H1 (cell line): ENCODE measurements at regions not wholly inside any gene's neighbourhood (a gene's known extent, or its start where the extent isn't known, plus 50 kb on each side); places are given as distances from the start of the nearest gene placed in this dataset.

Source experiments
- CTCF ChIA-PET: fragments of 300-600 bp; sonication (Branson Sonifier 250); formaldehyde crosslinking; loops from one replicate; lab custom pipeline; 2021; ENCODE audit not compliant: partially characterized antibody; lab: Charles Lee
- POLR2A ChIA-PET: fragments of 300-600 bp; sonication (Branson Sonifier 250); formaldehyde crosslinking; loops from one replicate; lab custom pipeline; 2021; ENCODE audit warnings: inconsistent platforms; ENCODE audit not compliant: partially characterized antibody; lab: Charles Lee
- DNase-seq, 2 experiments: peaks; one replicate each; pipeline versions ENCODE4 v3.0.0 to v3.0.0-alpha.2; 2010 to 2022; ENCODE audit warnings: low spot score in 2 of 2, low read depth in 1 of 2, mixed read lengths in 1 of 2
- FAIRE-seq: peaks from 2 replicates; lab custom pipeline; 2011; peaks lifted over from hg19 to GRCh38; lab: Jason Lieb, UNC
- H2AFZ ChIP-seq: 2 replicates; pipeline ENCODE4 v1.8.1; 2012; ENCODE audit warnings: low read length, inconsistent platforms
- H2AK5ac ChIP-seq: 2 replicates; pipeline ENCODE4 v1.6.1; 2013; ENCODE audit warnings: low read depth, low read length
- H2BK120ac ChIP-seq: replicated peaks from 2 replicates; pipeline ENCODE3; 2013; ENCODE audit warnings: low read depth, low read length, inconsistent platforms
- H2BK12ac ChIP-seq: 2 replicates; pipeline ENCODE4 v1.6.1; 2013; ENCODE audit warnings: low read depth, low read length
- H2BK15ac ChIP-seq: 2 replicates; pipeline ENCODE4 v1.6.1; 2013; ENCODE audit warnings: low read length
- H2BK20ac ChIP-seq: 2 replicates; pipeline ENCODE4 v1.6.1; 2013; ENCODE audit warnings: low read length
- H2BK5ac ChIP-seq: 2 replicates; pipeline ENCODE4 v1.6.1; 2013; ENCODE audit warnings: low read depth, low read length
- H3K14ac ChIP-seq: 2 replicates; pipeline ENCODE4 v1.6.1; 2013; ENCODE audit warnings: inconsistent platforms; ENCODE audit not compliant: insufficient read length
- H3K18ac ChIP-seq: 2 replicates; pipeline ENCODE4 v1.6.1; 2013; ENCODE audit warnings: low read length; ENCODE audit errors: extremely low read depth
- H3K23ac ChIP-seq: 2 replicates; pipeline ENCODE4 v1.6.1; 2013; ENCODE audit warnings: inconsistent platforms; ENCODE audit not compliant: insufficient read length
- H3K23me2 ChIP-seq: 2 replicates; pipeline ENCODE4 v1.6.1; 2013; ENCODE audit warnings: low read depth, low read length
- H3K27ac ChIP-seq: 2 replicates; pipeline ENCODE4 v1.6.1; 2011; ENCODE audit warnings: low read depth, low read length, inconsistent platforms
- H3K27me3 ChIP-seq, 4 experiments: replicated peaks in 1 of 4; 1 replicate in 1 of 4; 2 replicates in 3 of 4; pipeline versions ENCODE4 v1.6.1 to v1.8.1; 2011 to 2013; ENCODE audit warnings: low read length in 3 of 4, mild to moderate bottlenecking in 3 of 4, inconsistent platforms in 2 of 4, mixed read lengths in 2 of 4, moderate library complexity in 1 of 4; ENCODE audit not compliant: control insufficient read depth in 3 of 4, insufficient read depth in 3 of 4; ENCODE audit errors: extremely low read depth in 1 of 4
- H3K36me3 ChIP-seq, 4 experiments: 2 replicates each; pipeline versions ENCODE4 v1.6.1 to v1.8.1; 2011 to 2013; ENCODE audit warnings: mild to moderate bottlenecking in 4 of 4, low read length in 3 of 4, moderate library complexity in 2 of 4, control low read depth in 1 of 4, inconsistent platforms in 1 of 4; ENCODE audit not compliant: insufficient read depth in 4 of 4, control insufficient read depth in 2 of 4
- H3K4ac ChIP-seq: replicated peaks from 2 replicates; pipeline ENCODE3; 2013; ENCODE audit warnings: low read length, low read depth, mixed read lengths, inconsistent platforms; ENCODE audit not compliant: insufficient read length
- H3K4me1 ChIP-seq, 4 experiments: replicated peaks in 1 of 4; 1 replicate in 1 of 4; 2 replicates in 3 of 4; pipeline versions ENCODE4 v1.6.1 to v1.8.1; 2011 to 2013; ENCODE audit warnings: low read length in 3 of 4, inconsistent platforms in 2 of 4, mixed read lengths in 1 of 4; ENCODE audit not compliant: insufficient read depth in 4 of 4, control insufficient read depth in 3 of 4
- H3K4me2 ChIP-seq, 2 experiments: 2 replicates each; pipeline versions ENCODE4 v1.6.1 to v1.8.1; 2011 to 2013; ENCODE audit warnings: low read depth in 2 of 2, low read length in 2 of 2, control low read depth in 1 of 2, inconsistent platforms in 1 of 2, mild to moderate bottlenecking in 1 of 2; ENCODE audit not compliant: insufficient read depth in 1 of 2
- H3K4me3 ChIP-seq, 4 experiments: fragments of 200-600, 300-600 bp in 1 of 4; sonication (generic), shearing (Covaris generic), sonication (Bioruptor Twin) in 1 of 4; 2 replicates each; pipeline versions ENCODE4 v1.5.1 to v1.8.1; 2011 to 2016; ENCODE audit warnings: low read length in 4 of 4, low read depth in 3 of 4, control low read depth in 2 of 4, inconsistent platforms in 2 of 4, mild to moderate bottlenecking in 2 of 4, mixed read lengths in 1 of 4, moderate library complexity in 1 of 4; ENCODE audit not compliant: insufficient read depth in 2 of 4; ENCODE audit errors: extremely low read depth in 1 of 4
- H3K56ac ChIP-seq: replicated peaks from 2 replicates; pipeline ENCODE3; 2013; ENCODE audit warnings: low read depth, mild to moderate bottlenecking, mixed read lengths, low read length, inconsistent platforms; ENCODE audit not compliant: insufficient read length
- H3K79me1 ChIP-seq: 2 replicates; pipeline ENCODE4 v1.6.1; 2013; ENCODE audit warnings: low read depth, low read length, control low read depth
- H3K79me2 ChIP-seq, 2 experiments: 2 replicates each; pipeline versions ENCODE4 v1.6.1 to v1.8.1; 2012 to 2013; ENCODE audit warnings: low read length in 2 of 2, mild to moderate bottlenecking in 2 of 2, inconsistent platforms in 1 of 2; ENCODE audit not compliant: insufficient read depth in 2 of 2, control insufficient read depth in 1 of 2
- H3K9ac ChIP-seq, 4 experiments: replicated peaks in 1 of 4; 1 replicate in 1 of 4; 2 replicates in 3 of 4; pipeline versions ENCODE4 v1.6.1 to v1.8.1; 2011 to 2013; ENCODE audit warnings: low read depth in 3 of 4, low read length in 3 of 4, control low read depth in 2 of 4, mild to moderate bottlenecking in 2 of 4, moderate library complexity in 2 of 4, inconsistent platforms in 1 of 4; ENCODE audit errors: extremely low read depth in 1 of 4
- H3K9me3 ChIP-seq, 2 experiments: 2 replicates each; pipeline versions ENCODE4 v1.6.1 to v1.8.1; 2012 to 2013; ENCODE audit warnings: mild to moderate bottlenecking in 2 of 2, moderate library complexity in 2 of 2, control low read depth in 1 of 2, inconsistent platforms in 1 of 2, low read depth in 1 of 2, low read length in 1 of 2, mixed read lengths in 1 of 2; ENCODE audit not compliant: insufficient read depth in 2 of 2
- H4K20me1 ChIP-seq, 2 experiments: replicated peaks in 1 of 2; 2 replicates each; pipeline versions ENCODE3 to v1.8.1; 2011 to 2013; ENCODE audit warnings: inconsistent platforms in 2 of 2, low read length in 2 of 2, mild to moderate bottlenecking in 1 of 2; ENCODE audit not compliant: insufficient read depth in 2 of 2, control insufficient read depth in 1 of 2
- H4K5ac ChIP-seq: 2 replicates; pipeline ENCODE4 v1.6.1; 2013; ENCODE audit warnings: low read length, low read depth, mixed read lengths, inconsistent platforms; ENCODE audit not compliant: insufficient read length
- H4K8ac ChIP-seq: 2 replicates; pipeline ENCODE4 v1.8.0; 2013; ENCODE audit warnings: mild to moderate bottlenecking, moderate library complexity, low read length, inconsistent platforms; ENCODE audit not compliant: insufficient read depth; ENCODE audit errors: extremely low read depth
- H4K91ac ChIP-seq: replicated peaks from 2 replicates; pipeline ENCODE3; 2013; ENCODE audit warnings: low read length, mixed read lengths, inconsistent platforms; ENCODE audit not compliant: insufficient read length
- CHD2 ChIP-seq: IDR thresholded peaks from 2 replicates; pipeline ENCODE4 v1.6.1; 2012; ENCODE audit warnings: low read length, improper control_type of control experiment
- E2F6 ChIP-seq: IDR thresholded peaks from 2 replicates; pipeline ENCODE4 v1.6.1; 2012; ENCODE audit warnings: inconsistent platforms
- EP300 ChIP-seq, 2 experiments: IDR thresholded peaks; 1 replicate in 1 of 2; 2 replicates in 1 of 2; pipeline ENCODE4 v1.6.1; 2011 to 2012; ENCODE audit warnings: low read depth in 2 of 2, low read length in 2 of 2, mild to moderate bottlenecking in 2 of 2, borderline replicate concordance in 1 of 2, inconsistent platforms in 1 of 2, moderate library complexity in 1 of 2
- SAP30 ChIP-seq: fragments of 300-600 bp; sonication (generic); IDR thresholded peaks from 2 replicates; pipeline ENCODE4 v1.7.1; 2012; ENCODE audit warnings: low read length, moderate library complexity, mild to moderate bottlenecking, inconsistent platforms; ENCODE audit not compliant: insufficient read depth, insufficient replicate concordance
- SIX5 ChIP-seq: IDR thresholded peaks from 2 replicates; pipeline ENCODE4 v1.6.1; 2011; ENCODE audit warnings: mild to moderate bottlenecking, low read depth, low read length
- SP1 ChIP-seq: IDR thresholded peaks from 2 replicates; pipeline ENCODE4 v1.6.1; 2011; ENCODE audit warnings: low read depth, low read length
- TEAD4 ChIP-seq: IDR thresholded peaks from 2 replicates; pipeline ENCODE4 v1.6.1; 2012; ENCODE audit warnings: low read depth, low read length, inconsistent platforms, mixed read lengths
- WGBS, 2 experiments: shearing (Covaris generic) in 1 of 2; methylation state at CpG; one replicate each; pipeline versions ENCODE4 v1.1.6 to v1.1.7; 2013 to 2015; ENCODE audit warnings: low lambda C conversion rate in 2 of 2, mixed read lengths in 2 of 2, inconsistent platforms in 1 of 2, low coverage in 1 of 2, missing lambda C conversion rate in 1 of 2; ENCODE audit not compliant: insufficient replicate concordance in 2 of 2, insufficient coverage in 1 of 2, insufficient read length in 1 of 2; ENCODE audit errors: extremely low coverage in 1 of 2, missing lambda C conversion rate in 1 of 2; 5-methylcytosine and 5-hydroxymethylcytosine counted together

GRCh38 chr6:63444768-63445167 is 125.0 kb upstream of the LGSN start:
- Histone ChIP-seq H3K23ac (no peak overlapping the region), H2AFZ (no peak overlapping the region), H4K20me1 (no peaks in the 10 kb centered on the region), H3K27me3 (no peaks in the 10 kb centered on the region), H3K18ac (no peak overlapping the region), H3K4me1 (no peaks in the 10 kb centered on the region), H3K56ac (no peak overlapping the region), H3K79me1 (no peaks in the 10 kb centered on the region), H3K4me2 (no peak overlapping the region), H3K79me2 (no peaks in the 10 kb centered on the region), H3K14ac (no peak overlapping the region), H3K23me2 (no peaks in the 10 kb centered on the region), H4K91ac (no peak overlapping the region), H3K9ac (no peak overlapping the region)
- DNase-seq, result no peak
- WGBS, 2 experiments, result 99% methylated on average over 7 of the region's 7 CpGs; no CpG with 5 or more reads in 1 of the 2 experiments
- no peak for TF ChIP-seq E2F6
- no peak for TF ChIP-seq CHD2
- no peak for TF ChIP-seq EP300 (IDR thresholded peaks at IDR 0.05; ENCODE audit: borderline replicate concordance in 1 of 2, low read depth in 2 of 2, low read length in 2 of 2)
- TF ChIP-seq SP1, result no peak
- TF ChIP-seq SAP30, result no peak
- no peak for TF ChIP-seq SIX5
- no peak for TF ChIP-seq TEAD4
- TF ChIP-seq, all 59 proteins: peak for 0
- H2AK5ac ChIP-seq, result no peak overlapping the region
- POLR2A ChIA-PET, result interaction anchor here (1.4 kb wide), 1 partner anchor 23 kb away, joined by 3 read pairs; no protein-coding TSS in a partner anchor
- FAIRE-seq, result no peak
- no peak overlapping the region for H2BK20ac ChIP-seq
- no peak overlapping the region for H3K4me3 ChIP-seq
- no peak overlapping the region for H2BK120ac ChIP-seq
- H2BK15ac ChIP-seq, result no peak overlapping the region
- H3K27ac ChIP-seq, result no peak overlapping the region
- H4K5ac ChIP-seq, result no peak overlapping the region
- no peaks in the 10 kb centered on the region for H3K36me3 ChIP-seq
- H2BK12ac ChIP-seq, result no peak overlapping the region
- CTCF ChIA-PET, result no interaction called here
- no peak overlapping the region for H2BK5ac ChIP-seq
- H3K9me3 ChIP-seq, result peaks cover 3 to 8% of the 10 kb centered on the region in 2 experiments; a peak in 2 of 4 replicates
- H4K8ac ChIP-seq, result no peak overlapping the region
- H3K4ac ChIP-seq, result no peak overlapping the region
